ENCODE measurements at regions not wholly inside any gene's neighbourhood (a gene's known extent, or its start where the extent isn't known, plus 50 kb on each side); places are given as distances from the start of the nearest gene placed in this dataset.

DNA sequence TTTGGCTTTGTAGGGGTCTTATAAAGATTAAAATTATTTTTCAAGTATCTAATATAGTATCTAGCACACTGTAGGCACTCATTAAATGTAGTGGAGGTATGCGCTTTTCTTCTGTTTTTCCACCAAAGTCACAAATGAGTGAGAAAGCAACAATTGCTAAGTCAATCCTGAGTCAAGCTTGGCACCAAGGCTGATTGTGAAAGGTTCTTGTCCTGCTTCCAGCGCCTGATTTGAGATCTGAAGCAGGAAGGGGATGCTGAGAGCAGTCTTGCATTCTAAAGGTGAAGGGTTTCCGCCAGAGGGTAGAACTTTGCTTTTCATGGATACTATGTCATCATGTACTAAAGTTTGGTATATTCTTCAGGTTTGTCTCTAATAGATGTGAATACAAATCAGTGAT, 64.9 kb upstream of the DAAM1 start:
- intact Hi-C loops (cut with DNase I, micrococcal nuclease) = no loop called here
- Histone ChIP-seq H3K4me3 (no peak overlapping the region), H3K9me3 (no peaks in the 10 kb centered on the region), H3K4me1 (ENCODE audit: low read depth) (no peaks in the 10 kb centered on the region), H3K36me3 (ENCODE audit: low read depth) (no peaks in the 10 kb centered on the region)
- TF ChIP-seq, protein P1, sequence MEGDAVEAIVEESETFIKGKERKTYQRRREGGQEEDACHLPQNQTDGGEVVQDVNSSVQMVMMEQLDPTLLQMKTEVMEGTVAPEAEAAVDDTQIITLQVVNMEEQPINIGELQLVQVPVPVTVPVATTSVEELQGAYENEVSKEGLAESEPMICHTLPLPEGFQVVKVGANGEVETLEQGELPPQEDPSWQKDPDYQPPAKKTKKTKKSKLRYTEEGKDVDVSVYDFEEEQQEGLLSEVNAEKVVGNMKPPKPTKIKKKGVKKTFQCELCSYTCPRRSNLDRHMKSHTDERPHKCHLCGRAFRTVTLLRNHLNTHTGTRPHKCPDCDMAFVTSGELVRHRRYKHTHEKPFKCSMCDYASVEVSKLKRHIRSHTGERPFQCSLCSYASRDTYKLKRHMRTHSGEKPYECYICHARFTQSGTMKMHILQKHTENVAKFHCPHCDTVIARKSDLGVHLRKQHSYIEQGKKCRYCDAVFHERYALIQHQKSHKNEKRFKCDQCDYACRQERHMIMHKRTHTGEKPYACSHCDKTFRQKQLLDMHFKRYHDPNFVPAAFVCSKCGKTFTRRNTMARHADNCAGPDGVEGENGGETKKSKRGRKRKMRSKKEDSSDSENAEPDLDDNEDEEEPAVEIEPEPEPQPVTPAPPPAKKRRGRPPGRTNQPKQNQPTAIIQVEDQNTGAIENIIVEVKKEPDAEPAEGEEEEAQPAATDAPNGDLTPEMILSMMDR (IDR thresholded peaks at IDR 0.05) = no peak
- no peak for DNase-seq
- no peak for ATAC-seq

DNA sequence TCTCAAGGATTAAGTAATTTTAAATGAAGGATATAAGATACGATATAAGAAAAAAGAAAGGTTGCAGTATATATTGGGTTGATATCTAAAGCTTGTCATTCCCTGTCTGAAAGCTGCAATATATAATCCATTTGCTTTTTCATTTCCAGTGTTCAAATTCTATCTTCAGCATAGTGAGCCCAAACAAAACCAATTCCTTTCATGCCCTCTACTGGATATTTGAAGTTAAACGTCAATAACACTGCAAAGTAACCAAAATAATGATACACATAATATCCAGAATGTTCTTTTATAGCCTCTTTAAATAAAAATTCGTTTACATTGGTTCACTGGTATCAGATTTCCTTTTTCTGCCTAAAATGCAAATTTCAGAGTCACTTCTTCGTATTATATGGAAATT, 64.5 kb upstream of the DAAM1 start:
- H3K4me1 ChIP-seq (ENCODE audit: low read depth) = no peaks in the 10 kb centered on the region
- H3K9me3 ChIP-seq = no peaks in the 10 kb centered on the region
- DNase-seq = no peak
- TF ChIP-seq, protein P1 (IDR thresholded peaks at IDR 0.05) = no peak
- intact Hi-C loops (cut with DNase I, micrococcal nuclease) = no loop called here
- no peak overlapping the region for H3K4me3 ChIP-seq
- no peak for ATAC-seq
- H3K36me3 ChIP-seq (ENCODE audit: low read depth) = no peaks in the 10 kb centered on the region

DNA sequence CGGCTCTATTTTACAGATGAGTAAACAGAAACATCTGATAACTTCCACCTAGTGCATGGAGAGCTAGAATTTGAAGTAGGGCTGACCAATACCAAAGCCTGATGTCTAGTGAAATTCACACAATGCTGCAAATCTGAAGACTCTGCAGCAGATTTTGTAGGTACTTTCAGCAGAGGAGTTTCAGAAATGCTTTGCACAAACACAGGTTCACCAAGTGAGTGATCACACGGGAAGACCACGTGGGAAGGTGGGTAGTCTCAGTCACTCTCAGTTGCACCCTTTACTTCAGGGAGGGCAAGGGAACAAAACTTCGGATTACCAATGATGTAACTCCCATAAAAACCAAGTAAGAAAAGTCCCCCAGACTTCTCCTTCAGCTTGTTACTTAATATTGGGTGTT, 63.3 kb upstream of the DAAM1 start:
- Histone ChIP-seq H3K36me3 (ENCODE audit: low read depth) (no peaks in the 10 kb centered on the region), H3K9me3 (no peaks in the 10 kb centered on the region), H3K4me1 (ENCODE audit: low read depth) (no peaks in the 10 kb centered on the region), H3K4me3 (no peak overlapping the region)
- no peak for DNase-seq
- TF ChIP-seq, protein P1 (IDR thresholded peaks at IDR 0.05) = no peak
- intact Hi-C loops (cut with DNase I, micrococcal nuclease) = loop anchor here in 1 of 2 donors (5.0 kb wide), 1 partner anchor 317 kb away; no protein-coding TSS in a partner anchor
- no peak for ATAC-seq

DNA sequence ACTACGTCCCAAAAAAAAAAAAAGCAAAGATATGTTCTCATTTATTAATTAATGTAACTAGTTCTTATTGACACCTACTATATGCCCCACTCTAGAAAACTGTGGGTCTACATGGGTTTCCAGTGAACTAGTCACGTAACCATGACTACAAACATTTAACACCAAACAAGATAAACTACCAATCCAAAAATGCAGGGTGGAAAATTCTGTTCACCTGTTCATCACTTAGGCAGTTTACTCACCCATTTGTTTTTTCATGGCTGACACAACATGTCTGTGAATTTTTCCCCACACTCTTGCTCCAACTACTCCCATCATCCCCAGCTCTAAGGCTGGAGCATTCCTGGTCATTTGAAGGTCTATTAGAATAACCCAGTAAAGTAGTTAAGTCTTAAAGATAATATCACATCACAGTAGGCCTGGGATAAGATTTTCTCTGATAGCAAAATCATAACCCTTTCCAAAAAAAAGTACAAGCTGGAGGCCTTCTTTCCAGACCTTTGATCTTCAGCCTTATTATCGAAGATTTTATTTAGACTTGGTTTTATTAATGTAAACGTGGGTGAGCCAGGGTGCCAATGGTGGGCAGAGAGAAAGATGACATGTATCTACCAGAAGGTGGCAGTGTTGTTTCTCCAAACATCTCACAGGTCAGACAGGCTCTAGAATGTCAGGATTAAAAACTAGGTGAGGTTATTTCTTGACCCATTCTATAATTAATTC, 61.6 kb upstream of the DAAM1 start:
- intact Hi-C loops (cut with DNase I, micrococcal nuclease) = loop anchor here (2.0 to 5.0 kb wide), 2 partner anchors 315 to 318 kb away; no protein-coding TSS in a partner anchor
- no peaks in the 10 kb centered on the region for H3K9me3 ChIP-seq
- no peaks in the 10 kb centered on the region for H3K4me1 ChIP-seq (ENCODE audit: low read depth)
- no peaks in the 10 kb centered on the region for H3K36me3 ChIP-seq (ENCODE audit: low read depth)
- no peak overlapping the region for H3K4me3 ChIP-seq
- DNase-seq (peak in 1 of 3 donors; percentile 33), ATAC-seq (peak; percentile 83)
- TF ChIP-seq, protein P1 (IDR thresholded peaks at IDR 0.05) = peak; percentile 39

DNA sequence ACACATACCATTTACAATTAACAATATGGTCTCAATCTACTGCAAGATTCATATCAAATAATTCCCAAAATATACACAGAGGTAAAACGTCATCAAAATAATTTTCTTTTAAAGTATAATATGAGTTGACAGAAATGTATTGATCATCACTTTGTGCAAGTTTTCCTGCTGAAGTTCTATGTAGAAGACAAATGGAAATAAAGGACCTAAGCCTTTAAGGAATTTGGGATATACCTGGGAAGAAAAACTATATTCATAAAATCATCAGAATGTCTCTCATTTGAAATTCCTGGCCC, 61.1 kb upstream of the DAAM1 start:
- H3K9me3 ChIP-seq = no peaks in the 10 kb centered on the region
- no peak overlapping the region for H3K4me3 ChIP-seq
- intact Hi-C loops (cut with DNase I, micrococcal nuclease) = loop anchor here (2.0 to 5.0 kb wide), 2 partner anchors 315 to 317 kb away; no protein-coding TSS in a partner anchor
- ATAC-seq (no peak), DNase-seq (no peak)
- H3K4me1 ChIP-seq (ENCODE audit: low read depth) = no peaks in the 10 kb centered on the region
- no peaks in the 10 kb centered on the region for H3K36me3 ChIP-seq (ENCODE audit: low read depth)
- TF ChIP-seq, protein P1 (IDR thresholded peaks at IDR 0.05) = no peak

All from mucosa of descending colon (tissue), 3 donors.